ENCODE measurements at regions not wholly inside any gene's neighbourhood (a gene's known extent, or its start where the extent isn't known, plus 50 kb on each side); places are given as distances from the start of the nearest gene placed in this dataset.

DNA sequence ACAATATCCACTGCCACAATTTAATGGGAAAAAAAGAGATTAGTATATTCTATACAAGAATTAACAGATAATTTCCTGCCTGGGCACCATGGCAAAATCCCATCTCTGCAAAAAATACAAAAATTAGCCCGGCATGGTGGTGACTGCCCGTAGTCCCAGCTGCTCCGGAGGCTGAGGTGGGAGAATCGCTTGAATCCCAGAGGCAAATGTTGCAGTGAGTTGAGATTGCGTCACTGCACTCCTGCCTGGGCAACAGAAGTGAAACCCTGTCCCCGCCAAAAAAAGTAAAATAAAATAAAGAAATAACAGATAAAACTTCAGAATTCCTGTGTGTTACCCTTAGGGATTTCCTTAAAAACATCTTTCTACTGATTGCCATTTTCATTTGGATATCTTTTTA, 1194.8 kb upstream of the PIK3C3 start:
- ATAC-seq (no peak), DNase-seq (no peak)
- Histone ChIP-seq H3K27me3 (ENCODE audit: low read length) (no peaks in the 10 kb centered on the region), H3K79me2 (ENCODE audit: low read length) (no peaks in the 10 kb centered on the region), H4K20me1 (ENCODE audit: low read length) (no peaks in the 10 kb centered on the region), H3K27ac (ENCODE audit: low read length) (no peak overlapping the region), H3K9me2 (replicated peaks; ENCODE audit: low read length) (no peaks in the 10 kb centered on the region), H3K9me3 (ENCODE audit: low read length) (no peaks in the 10 kb centered on the region), H3K4me1 (ENCODE audit: insufficient read depth, low read length) (no peaks in the 10 kb centered on the region), H2AFZ (ENCODE audit: low read length) (no peak overlapping the region), H3K4me2 (ENCODE audit: low read length) (no peak overlapping the region), H3K4me3 (ENCODE audit: low read length) (no peak overlapping the region), H3K9ac (ENCODE audit: low read length) (no peak overlapping the region), H3K36me3 (ENCODE audit: low read depth, low read length) (no peaks in the 10 kb centered on the region), H3F3A (ENCODE audit: low read length, unreplicated experiment) (no peaks in the 10 kb centered on the region)
- intact Hi-C loops (cut with micrococcal nuclease): no loop called here
- no TSS peak for BruUV-seq (replicated peaks)
- TF ChIP-seq CTCF (conservative IDR thresholded peaks at IDR 0.05; ENCODE audit: low read depth, low read length) (no peak), EZH2 (IDR thresholded peaks at IDR 0.05; ENCODE audit: low read length, unreplicated experiment) (no peak), EZH2phosphoT487 (IDR thresholded peaks at IDR 0.05; ENCODE audit: borderline replicate concordance, low read length) (no peak)
- ChIA-PET CTCF (no interaction called here), POLR2A (ENCODE audit: unreplicated experiment) (no interaction called here)

- no peaks in the 10 kb centered on the region for H3K27me3 ChIP-seq (ENCODE audit: low read length)
- no peak for DNase-seq
- ChIA-PET POLR2A (ENCODE audit: unreplicated experiment) (no interaction called here), CTCF (no interaction called here)
- intact Hi-C loops (cut with micrococcal nuclease): no loop called here
- no peaks in the 10 kb centered on the region for H3K4me1 ChIP-seq (ENCODE audit: insufficient read depth, low read length)
- H3K36me3 ChIP-seq (ENCODE audit: low read depth, low read length): no peaks in the 10 kb centered on the region
- no peaks in the 10 kb centered on the region for H4K20me1 ChIP-seq (ENCODE audit: low read length)
- no peak overlapping the region for H3K27ac ChIP-seq (ENCODE audit: low read length)
- no peaks in the 10 kb centered on the region for H3K9me2 ChIP-seq (replicated peaks; ENCODE audit: low read length)
- no peak overlapping the region for H3K4me3 ChIP-seq (ENCODE audit: low read length)
- no peaks in the 10 kb centered on the region for H3F3A ChIP-seq (ENCODE audit: low read length, unreplicated experiment)
- H3K4me2 ChIP-seq (ENCODE audit: low read length): no peak overlapping the region
- no peaks in the 10 kb centered on the region for H3K79me2 ChIP-seq (ENCODE audit: low read length)
- no peak overlapping the region for H2AFZ ChIP-seq (ENCODE audit: low read length)
- no peaks in the 10 kb centered on the region for H3K9me3 ChIP-seq (ENCODE audit: low read length)
- TF ChIP-seq EZH2 (IDR thresholded peaks at IDR 0.05; ENCODE audit: low read length, unreplicated experiment) (no peak), CTCF (conservative IDR thresholded peaks at IDR 0.05; ENCODE audit: low read depth, low read length) (no peak), EZH2phosphoT487 (IDR thresholded peaks at IDR 0.05; ENCODE audit: borderline replicate concordance, low read length) (no peak)
- no peak for ATAC-seq
- no TSS peak for BruUV-seq (replicated peaks)
- H3K9ac ChIP-seq (ENCODE audit: low read length): no peak overlapping the region
Measured at GRCh38 chr18:40754477-40754876, 1200.6 kb upstream of the PIK3C3 start.

DNA sequence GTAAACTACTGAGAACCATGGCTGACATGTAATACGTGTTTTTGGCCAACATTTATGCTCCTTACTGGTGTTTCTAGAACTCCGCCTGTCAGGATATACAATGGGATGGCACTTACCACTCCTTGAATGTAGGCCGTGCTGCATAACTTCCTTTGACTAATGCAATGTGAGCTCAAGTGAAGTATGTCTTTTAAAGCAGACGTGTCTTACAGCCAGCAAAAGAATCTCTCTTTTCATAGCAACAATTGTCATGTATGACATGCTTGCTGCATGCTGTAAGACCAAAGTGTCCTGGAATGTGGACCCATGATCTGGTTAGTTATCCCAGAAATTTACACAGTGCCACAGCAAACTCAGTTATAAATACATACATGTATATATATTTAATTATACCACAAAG, 1202.7 kb upstream of the PIK3C3 start:
- Histone ChIP-seq H3K36me3 (ENCODE audit: low read depth, low read length) (no peaks in the 10 kb centered on the region), H3K9ac (ENCODE audit: low read length) (no peak overlapping the region), H3K79me2 (ENCODE audit: low read length) (no peaks in the 10 kb centered on the region), H4K20me1 (ENCODE audit: low read length) (no peaks in the 10 kb centered on the region), H3K27me3 (ENCODE audit: low read length) (no peaks in the 10 kb centered on the region), H3K9me3 (ENCODE audit: low read length) (no peaks in the 10 kb centered on the region), H3K4me1 (ENCODE audit: insufficient read depth, low read length) (no peaks in the 10 kb centered on the region), H2AFZ (ENCODE audit: low read length) (no peak overlapping the region), H3K9me2 (replicated peaks; ENCODE audit: low read length) (no peaks in the 10 kb centered on the region), H3F3A (ENCODE audit: low read length, unreplicated experiment) (no peaks in the 10 kb centered on the region), H3K4me3 (ENCODE audit: low read length) (no peak overlapping the region), H3K4me2 (ENCODE audit: low read length) (no peak overlapping the region), H3K27ac (ENCODE audit: low read length) (no peak overlapping the region)
- DNase-seq (no peak), ATAC-seq (no peak)
- POLR2A ChIA-PET (ENCODE audit: unreplicated experiment): no interaction called here
- intact Hi-C loops (cut with micrococcal nuclease): no loop called here
- no TSS peak for BruUV-seq (replicated peaks)
- TF ChIP-seq EZH2 (IDR thresholded peaks at IDR 0.05; ENCODE audit: low read length, unreplicated experiment): no peak
- no peak for TF ChIP-seq EZH2phosphoT487 (IDR thresholded peaks at IDR 0.05; ENCODE audit: borderline replicate concordance, low read length)
- no peak for TF ChIP-seq CTCF (conservative IDR thresholded peaks at IDR 0.05; ENCODE audit: low read depth, low read length)
- CTCF ChIA-PET: no interaction called here
